Myocyte (in vitro differentiated cells): ENCODE measurements at regions not wholly inside any gene's neighbourhood (a gene's known extent, or its start where the extent isn't known, plus 50 kb on each side); places are given as distances from the start of the nearest gene placed in this dataset.
"Not testable (repeated sequence)": the region's sequence is repeated elsewhere in the genome, so short reads cannot be mapped to it uniquely, and the experiment has no call there.

Source experiments
- DNase-seq: peaks from one replicate; pipeline ENCODE4 v3.0.0-alpha.2; 2012; ENCODE audit warnings: low read depth

DNA sequence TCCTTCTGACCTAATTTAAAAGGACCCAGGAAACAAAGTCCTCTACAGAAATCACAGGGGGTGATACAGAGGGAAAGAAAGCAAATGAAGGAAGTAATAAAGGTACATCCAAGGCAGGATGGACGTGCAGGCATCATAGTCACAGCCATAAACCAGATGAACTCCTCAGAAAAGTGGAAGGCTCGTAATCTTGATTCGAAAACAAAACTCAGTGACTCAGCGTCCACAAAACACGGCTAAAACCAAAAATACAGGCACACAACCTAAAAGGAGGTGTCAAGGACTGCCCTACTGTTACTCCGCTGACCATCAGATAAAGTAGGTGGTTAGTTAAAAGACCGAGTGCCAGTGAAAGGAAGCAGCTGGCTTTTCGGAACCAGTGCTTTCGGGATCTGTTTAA lies 81.5 kb downstream of the TRIM69 start:
- not testable (repeated sequence) for DNase-seq

DNA sequence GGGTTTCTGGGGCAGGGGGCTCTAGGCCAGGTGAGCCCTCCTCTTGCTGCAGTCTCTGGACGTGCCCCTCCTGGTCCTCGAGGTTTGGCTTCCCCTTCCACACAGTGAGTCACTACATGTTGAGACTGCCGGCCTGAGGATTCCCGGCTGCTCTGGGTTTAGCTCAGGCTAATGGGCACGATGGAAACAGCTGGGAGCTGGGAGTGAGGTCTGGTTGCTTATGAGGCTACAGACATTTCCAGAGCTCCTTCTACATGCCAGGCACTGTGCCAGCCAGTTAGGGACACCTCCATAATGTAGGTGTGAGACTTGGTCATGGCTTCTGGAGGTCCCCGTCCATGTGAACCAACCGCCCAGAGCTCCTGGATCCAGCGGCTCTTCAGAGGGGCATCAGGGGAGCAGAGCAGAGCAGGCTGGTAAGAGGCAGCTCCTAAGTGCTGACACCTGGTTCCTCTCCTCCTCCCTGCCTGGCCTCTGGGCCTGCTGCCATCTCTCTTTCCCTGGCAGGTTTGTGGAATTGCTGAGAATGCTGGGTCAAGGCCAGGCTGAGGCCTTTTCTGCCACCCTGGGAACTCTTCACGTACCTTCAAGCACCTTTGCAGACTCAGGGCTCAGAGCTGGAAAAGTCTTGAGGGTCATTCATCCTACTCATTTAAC lies 83.1 kb downstream of the TRIM69 start:
- DNase-seq: peak; percentile 61

DNA sequence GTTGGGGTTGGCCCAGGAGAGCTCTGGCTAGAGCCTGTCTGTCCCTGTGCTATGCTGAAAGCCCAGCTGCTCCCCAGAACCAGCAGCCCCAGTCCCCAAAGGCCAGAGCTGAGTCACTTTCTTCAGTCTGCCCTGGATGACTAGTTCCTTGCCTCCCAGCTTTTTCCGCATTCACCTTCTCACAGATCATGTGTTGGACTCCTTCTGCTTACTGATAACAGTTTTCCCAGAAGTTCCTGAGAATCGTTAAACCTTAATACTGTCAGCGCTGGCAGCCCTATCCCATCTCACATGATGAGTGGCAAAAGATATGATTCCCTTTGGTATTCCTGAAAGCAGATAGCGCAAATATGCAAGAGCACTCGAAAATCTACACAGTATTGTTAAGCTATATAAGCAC lies 84.2 kb downstream of the TRIM69 start:
- DNase-seq: not testable (repeated sequence)

DNA sequence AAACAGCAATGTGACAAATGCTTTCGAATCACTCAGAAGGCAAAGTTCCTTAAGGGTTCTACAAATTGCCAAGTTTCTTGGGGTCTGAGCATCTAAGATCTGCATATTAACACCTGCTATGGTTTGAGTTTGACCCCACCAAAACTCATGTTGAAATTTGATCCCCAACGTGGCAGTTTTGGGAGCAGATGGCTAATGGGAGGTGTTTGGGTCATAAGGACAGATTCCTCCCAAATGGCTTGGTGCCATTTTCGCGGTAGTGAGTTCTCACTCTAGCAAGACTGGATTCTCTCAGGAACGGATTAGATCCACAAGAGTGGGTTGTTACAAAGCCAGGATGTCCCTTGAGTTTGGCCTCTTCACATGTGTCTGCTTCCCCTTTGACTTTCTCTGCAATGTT lies 84.6 kb downstream of the TRIM69 start:
- not testable (repeated sequence) for DNase-seq

DNA sequence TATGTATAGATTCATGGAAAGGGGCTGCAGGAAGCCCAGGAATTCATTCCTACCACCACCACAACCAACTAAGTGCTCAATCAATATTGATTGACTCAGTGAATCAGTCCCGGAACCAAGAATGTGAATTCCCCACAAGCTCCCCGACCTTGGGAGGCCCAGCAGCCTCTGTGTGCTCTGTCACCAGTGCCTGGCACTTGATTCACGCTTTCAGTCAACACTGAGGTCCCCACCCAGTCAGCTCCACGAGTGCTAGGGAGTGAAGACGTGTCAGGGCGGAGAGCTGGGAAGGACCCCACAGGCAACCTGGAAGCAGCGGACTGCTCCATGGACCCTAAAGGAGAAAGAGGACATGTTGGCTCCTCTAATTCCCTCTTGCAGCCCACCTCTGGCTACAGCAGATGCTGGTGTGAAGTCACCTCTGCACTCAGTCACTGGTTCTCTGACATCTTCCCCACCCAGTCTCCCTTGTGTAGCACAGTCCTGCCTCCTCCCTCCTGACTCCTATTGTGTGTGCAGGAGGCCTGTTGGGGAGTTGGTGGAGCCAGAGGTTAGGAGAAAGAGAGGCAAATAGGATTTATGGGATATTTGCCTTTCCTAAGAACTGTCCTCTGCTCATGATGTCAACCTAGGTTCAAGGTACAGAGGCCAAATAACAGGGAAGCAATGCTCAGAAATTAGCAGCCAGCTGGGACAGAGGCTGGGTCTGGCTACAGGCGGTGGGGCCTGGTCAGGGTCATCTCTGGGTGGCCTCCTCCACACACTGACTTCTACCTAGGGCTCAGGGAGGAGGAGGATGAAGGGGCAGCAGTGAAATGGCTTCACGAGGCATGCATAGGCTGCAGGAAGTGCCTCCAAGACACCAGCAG lies 88.2 kb downstream of the TRIM69 start:
- DNase-seq: not testable (repeated sequence)

DNA sequence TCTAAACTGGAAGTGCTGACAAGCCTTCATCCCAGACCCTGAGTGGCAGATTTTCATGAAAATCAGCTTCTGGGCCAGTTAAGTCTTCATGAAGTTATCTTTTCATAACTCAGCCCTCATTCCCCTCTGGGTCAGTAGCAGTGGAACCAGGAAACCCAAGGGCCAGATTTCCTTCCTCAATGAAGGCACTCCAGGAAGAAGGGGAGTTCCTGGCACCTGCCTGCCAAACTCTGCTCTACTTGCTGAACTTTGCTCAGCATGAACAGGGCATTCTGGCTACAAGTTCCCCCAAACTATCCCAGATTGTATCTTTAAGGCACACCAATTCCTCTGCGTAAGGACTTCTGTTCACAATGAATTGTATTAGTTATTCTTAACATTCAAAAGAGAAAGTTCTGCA lies 90.3 kb downstream of the TRIM69 start:
- DNase-seq: not testable (repeated sequence)

DNA sequence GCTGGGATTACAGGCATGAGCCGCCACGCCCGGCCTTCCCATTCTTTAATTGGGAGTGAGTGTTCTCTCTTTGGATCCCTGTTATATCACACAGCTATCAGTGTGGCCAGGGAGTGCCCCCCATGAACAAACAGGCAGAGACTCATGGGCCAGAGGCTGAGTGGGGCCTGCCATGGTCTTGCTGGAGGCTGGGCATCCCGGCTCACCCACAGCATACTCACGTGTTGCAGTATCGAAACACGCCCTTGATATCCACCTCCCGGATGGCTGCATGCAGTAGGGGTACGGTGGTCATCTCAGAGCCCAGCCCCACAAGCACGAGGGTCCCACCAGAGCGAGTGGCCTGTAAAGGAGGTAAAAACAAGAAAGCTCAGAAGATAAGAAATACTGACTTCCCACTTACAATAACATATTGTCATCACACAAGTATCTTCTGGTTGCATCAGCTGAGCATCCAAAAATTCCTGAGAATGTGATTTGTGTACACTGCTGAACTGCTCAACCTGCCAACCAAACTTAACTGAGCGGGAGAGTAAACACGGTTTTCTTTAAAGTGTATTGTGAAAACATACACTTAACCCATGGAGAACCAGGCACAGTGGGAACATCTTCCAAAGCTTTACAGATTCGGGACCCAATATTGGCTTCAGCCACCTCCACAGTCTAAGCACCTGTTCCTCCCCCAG lies 92.0 kb downstream of the TRIM69 start:
- not testable (repeated sequence) for DNase-seq

DNA sequence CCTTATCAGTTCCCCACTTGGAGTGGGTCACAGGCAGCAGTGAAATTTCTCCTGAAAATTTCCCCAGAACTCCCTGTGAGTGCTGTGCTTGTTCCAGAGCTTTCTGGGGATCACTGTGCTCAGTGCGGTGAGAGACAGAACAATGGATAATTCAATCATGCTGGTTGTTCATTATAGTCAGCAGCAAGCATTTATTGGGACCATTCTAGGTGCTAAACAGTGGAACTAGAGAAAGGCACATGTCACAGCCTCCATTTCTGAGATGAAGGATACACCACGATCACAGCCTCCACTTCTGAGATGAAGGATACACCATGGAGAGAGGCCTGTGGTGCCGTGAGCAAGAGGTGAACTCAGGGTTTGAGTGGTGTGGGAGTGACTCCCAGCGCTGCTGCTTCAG lies 92.8 kb downstream of the TRIM69 start:
- DNase-seq: not testable (repeated sequence)

DNA sequence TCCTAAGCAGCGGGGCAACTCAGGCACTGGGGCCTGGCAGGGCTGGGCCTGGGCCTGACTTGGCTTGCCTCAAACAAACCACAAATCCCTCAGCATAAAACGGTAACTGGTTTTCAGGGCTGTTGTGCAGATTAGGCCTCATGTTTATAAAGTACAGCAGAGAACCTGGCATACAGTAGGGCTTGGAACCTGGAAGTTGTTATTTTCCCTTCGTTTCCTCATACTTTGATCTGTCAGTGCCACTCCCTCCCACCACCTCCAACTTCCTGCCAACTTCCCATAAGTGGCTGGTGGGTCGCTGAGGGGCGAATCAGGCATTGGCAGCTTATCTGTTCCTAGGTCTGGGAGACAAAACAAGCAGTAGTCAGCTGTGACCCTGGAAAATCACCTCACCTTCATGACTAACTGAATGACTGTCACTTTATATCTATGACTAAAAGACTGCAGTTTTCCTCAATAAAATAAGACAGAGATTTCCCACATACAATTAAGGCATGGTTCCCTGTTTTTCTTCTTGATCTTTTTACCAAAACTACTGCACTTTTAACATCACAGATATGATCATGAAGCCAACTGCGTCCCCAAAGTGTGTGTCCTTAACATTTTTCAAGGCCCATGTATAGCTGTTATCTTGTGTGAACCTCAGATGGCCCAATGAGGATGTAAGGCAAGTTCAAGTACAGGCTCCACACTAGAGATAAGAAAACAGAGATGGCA lies 94.5 kb downstream of the TRIM69 start:
- not testable (repeated sequence) for DNase-seq

DNA sequence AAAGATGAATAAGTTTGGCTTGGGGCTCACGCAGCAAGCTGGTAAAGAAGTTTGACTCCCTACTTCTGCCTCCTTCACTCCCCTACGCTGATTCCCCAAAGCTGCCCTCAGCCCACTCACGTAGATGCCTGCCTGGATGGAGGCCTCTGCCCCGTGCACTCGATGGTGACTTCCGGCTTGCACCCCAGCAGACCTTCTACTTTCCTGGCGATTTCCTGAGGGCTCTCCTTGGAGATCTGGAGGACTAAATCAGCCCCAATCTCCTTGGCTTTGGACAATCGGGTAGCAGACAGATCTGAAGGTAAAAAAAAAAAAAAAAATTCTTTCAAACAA lies 95.0 kb downstream of the TRIM69 start:
- not testable (repeated sequence) for DNase-seq

DNA sequence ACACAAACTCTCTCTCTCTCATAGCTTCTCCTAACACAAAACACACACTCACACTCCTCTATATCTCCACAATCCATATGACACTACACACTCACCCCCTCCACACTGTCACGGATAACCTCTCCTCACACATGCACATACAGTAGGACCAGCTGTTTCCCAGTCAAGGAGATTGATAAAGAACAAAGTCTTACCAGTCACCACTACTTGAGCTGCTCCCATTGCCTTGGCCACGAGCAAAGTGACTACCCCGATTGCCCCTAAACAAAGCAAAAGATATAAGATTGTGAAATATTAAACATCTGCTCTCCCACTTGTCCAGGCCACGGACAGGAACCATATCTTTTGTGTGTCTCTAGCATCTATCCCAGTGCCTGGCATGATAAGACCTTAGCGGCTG lies 95.8 kb downstream of the TRIM69 start:
- DNase-seq: not testable (repeated sequence)

DNA sequence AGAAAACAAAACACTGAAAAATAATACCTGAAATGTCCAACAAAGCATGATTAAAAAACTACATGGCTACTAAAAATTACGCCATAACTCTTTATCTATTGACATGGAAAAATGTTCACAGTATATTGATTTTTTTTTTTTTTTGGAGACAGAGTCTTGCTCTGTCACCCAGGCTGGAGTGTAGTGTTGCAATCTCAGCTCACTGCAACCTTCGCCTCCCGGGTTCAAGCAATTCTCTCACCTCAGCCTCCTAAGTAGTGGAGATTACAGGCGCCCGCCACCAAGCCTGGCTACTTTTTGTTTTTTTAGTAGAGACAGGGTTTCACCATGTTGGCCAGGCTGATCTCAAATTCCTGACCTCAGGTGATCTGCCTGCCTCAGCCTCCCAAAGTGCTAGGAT lies 96.8 kb downstream of the TRIM69 start:
- not testable (repeated sequence) for DNase-seq

DNA sequence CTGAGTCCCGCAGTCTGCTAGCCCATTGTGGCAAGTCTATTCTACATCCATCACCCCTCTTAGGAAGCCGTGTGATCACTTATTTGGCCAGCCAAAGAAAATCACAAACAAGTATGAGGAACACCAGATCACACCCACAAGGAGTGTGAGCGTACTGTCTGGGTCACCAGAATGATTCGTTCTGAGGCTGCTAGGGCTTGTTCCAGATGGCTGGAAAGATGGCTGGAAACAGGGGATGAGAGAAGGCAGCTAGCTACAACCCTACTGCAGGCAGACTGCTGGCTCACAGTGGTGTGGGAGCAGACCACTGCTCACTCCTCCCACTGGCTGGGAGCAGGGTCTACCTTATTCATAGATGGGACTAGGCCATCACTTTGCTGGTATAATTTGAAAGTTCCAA lies 97.4 kb downstream of the TRIM69 start:
- DNase-seq: not testable (repeated sequence)

DNA sequence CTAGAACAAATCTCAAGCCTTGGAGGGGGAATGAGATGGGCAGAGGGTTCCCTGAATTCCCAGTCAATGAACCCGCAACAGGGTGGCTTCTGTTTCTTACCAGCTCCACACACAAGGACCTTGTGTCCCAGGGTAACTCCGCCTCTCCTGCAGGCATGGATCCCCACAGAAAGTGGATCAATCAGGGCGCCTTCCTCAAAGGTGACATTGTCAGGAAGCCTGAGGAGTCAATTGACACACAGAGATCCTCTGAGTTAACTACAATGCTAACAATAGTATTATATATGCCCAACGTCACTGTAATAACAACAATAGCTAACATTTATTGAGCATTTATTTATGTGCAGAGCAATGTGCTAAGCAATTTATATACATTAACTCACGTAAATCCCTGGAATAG lies 98.8 kb downstream of the TRIM69 start:
- DNase-seq: not testable (repeated sequence)

DNA sequence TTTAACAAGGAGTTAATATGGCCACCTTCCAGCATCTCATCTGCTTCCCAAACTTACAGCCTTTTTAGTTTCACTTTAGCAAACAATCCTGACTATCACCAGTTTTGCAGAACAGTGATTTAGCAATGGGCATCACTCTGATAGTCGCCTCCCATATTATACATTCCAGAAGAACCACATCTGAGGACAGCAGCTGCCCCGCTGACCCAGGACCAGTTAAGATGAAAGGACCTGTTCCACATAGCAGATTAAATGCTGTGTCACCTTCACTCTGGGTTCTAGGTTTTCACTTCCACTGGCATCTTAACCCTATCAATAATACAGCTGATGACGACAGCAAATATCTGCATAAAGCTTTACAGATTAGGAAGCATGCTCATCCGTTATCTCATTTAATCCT lies 99.8 kb downstream of the TRIM69 start:
- no peak for DNase-seq

DNA sequence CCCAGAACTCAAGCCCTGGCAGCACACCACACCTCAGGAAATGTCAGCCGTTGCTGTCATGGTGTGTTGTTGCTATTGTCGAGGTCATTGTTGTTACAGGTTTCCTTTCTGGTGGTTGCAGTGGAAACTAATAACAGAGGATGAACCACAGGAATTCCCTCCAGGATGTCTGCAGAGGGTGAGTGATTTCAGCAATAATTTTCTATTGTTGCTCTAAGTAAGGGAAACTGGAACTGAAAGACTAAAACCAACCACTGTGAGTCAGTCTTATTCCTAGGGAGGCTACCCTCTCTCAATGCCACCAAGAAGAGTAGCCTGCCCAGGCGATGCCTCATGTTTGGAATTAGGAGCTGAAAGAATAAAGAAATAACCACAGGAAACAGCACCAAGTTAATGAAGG lies 102.6 kb downstream of the TRIM69 start:
- peak; percentile 27 for DNase-seq

DNA sequence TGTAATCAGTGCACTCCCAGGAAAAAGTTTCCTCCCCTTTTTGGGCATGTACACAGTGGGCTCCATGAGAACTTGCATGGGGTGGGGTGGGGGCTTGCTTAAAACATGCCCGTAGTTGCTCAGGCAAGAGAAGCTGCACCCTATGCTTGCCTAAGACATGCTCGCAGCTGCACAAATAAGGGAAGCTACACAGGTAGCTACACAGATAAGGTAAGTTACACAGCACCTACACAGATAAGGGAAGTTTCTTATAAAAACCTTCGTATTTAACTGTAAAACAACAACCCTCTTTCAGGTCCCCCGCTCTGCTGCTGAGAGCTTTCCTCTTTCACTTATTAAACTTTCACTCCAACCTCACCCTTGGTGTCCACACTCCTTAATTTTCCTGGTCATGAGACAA lies 105.4 kb downstream of the TRIM69 start:
- DNase-seq: not testable (repeated sequence)

DNA sequence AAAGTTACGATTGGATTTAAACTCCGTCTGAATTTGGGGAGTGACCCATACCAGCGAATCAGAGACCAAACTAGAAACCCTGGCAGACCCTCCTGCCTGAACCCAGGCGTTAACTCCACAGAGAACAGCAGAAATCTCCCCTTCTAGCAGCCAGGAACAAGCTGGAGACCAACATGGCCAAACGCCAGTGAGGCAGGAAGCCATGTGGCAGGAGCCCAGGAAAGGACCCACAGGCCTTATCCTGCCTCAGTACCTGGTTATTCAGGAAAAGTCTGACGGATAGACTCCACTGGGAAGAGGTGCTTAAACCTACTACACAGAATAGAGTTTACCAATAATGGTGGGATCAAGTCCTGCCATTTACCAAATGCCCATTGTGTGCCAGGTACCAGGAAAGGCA lies 106.6 kb downstream of the TRIM69 start:
- DNase-seq: not testable (repeated sequence)

DNA sequence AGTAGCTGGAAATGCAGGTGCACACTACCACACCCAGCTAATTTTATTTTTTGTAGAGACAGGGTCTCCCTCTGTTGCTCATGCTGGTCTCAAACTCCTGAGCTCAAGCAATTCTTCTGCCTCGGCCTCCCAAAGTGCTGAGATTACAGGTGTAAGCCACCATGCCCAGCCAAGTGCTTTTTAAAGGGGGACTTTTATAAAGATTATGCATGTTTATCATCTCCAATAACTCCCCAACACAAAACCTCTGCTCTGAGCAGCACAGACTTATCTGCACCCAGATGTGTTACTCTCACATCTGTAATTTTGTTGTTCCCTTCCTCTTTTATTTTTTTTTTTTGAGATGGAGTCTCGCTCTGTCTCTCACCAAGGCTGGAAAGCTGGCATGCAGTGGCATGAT lies 108.6 kb downstream of the TRIM69 start:
- not testable (repeated sequence) for DNase-seq

DNA sequence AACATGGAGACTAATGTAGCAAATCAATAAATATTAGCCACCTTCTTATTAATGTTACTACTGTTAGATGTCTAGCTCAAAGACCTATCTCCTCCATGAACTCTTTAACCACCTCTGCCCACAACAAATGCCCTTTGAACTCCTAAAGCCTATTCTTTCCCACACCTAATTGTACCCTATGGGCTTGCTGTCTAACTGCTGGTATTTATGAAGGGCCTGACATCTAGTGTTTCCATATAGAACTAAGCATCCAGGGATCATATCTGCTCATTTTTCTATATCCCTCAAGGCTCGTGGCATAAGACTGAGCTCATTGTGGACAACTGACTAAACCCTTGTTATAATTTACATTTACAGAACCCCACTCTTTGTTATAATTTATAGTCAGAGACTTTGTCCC lies 109.8 kb downstream of the TRIM69 start:
- DNase-seq: not testable (repeated sequence)

DNA sequence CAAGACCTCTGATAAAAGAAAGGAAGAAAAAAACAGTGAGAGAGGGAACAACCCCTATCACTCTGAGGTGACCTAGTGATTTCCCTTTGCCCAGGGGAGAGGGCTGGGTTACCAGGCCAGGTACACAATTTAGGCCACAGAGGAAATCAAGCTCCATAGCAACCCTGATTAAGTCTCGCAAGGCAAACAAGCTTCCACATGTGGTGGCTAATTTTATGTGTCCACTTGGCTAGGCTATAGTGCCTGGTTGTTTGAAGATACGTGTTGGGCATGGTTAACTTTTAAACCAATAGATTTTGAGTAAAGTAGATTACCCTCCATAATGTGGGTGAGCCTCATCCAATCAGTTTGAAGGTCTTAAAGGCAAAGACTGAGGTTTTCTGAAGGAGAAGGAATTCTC lies 108.9 kb upstream of the TERB2 start:
- not testable (repeated sequence) for DNase-seq
